HEK293 (cell line): ENCODE measurements at regions not wholly inside any gene's neighbourhood (a gene's known extent, or its start where the extent isn't known, plus 50 kb on each side); places are given as distances from the start of the nearest gene placed in this dataset.

Source experiments
- CTCF ChIA-PET: fragments of 350-600 bp; formaldehyde crosslinking; extraction: SDS; loops from one replicate; lab custom pipeline; 2021; ENCODE audit warnings: antibody characterized with exemption; lab: Yijun Ruan, JAX
- POLR2A ChIA-PET: fragments of 300-600 bp; formaldehyde crosslinking; extraction: SDS; loops from one replicate; lab custom pipeline; 2020; ENCODE audit warnings: antibody characterized with exemption, inconsistent platforms; lab: Yijun Ruan, JAX
- H3K27ac ChIP-seq: fragments of 200-500 bp; sonication (Bioruptor generic); 2 replicates; pipeline ENCODE4 v1.5.1; 2014; ENCODE audit warnings: low read depth, low read length, control low read depth, inconsistent platforms; ENCODE audit errors: extremely low read depth
- H3K36me3 ChIP-seq, 2 experiments: fragments of 200-500 bp in 1 of 2; sonication (Bioruptor generic) in 1 of 2; 1 replicate in 1 of 2; 2 replicates in 1 of 2; pipeline ENCODE4 v1.5.1; 2014 to 2017; ENCODE audit warnings: inconsistent platforms in 2 of 2, low read length in 2 of 2; ENCODE audit not compliant: control insufficient read depth in 2 of 2, insufficient read depth in 1 of 2
- H3K4me1 ChIP-seq: fragments of 200-500 bp; sonication (Bioruptor generic); 2 replicates; pipeline ENCODE4 v1.5.1; 2014; ENCODE audit warnings: mild to moderate bottlenecking, low read length, inconsistent platforms; ENCODE audit not compliant: control insufficient read depth, insufficient read depth
- H3K4me3 ChIP-seq: 2 replicates; pipeline ENCODE4 v1.5.1; 2011; ENCODE audit warnings: low read depth, mild to moderate bottlenecking, control low read depth, low read length, moderate library complexity
- H3K9me3 ChIP-seq: fragments of 200-500 bp; sonication (Bioruptor generic); 2 replicates; pipeline ENCODE4 v1.5.1; 2014; ENCODE audit warnings: low read depth, low read length, inconsistent platforms; ENCODE audit not compliant: control insufficient read depth, insufficient read depth
- ATF2 ChIP-seq: fragments of 450-650 bp; formaldehyde crosslinking; IDR thresholded peaks from 2 replicates; pipeline ENCODE4 v1.5.1; 2016; ENCODE audit warnings: missing biosample characterization, missing genetic modification characterization, low read depth
- BCL11A ChIP-seq: fragments of 450-650 bp; formaldehyde crosslinking; IDR thresholded peaks from 2 replicates; pipeline ENCODE4 v1.5.1; 2016; ENCODE audit warnings: low read depth, missing biosample characterization, missing genetic modification characterization
- GLI4 ChIP-seq: fragments of 450-650 bp; formaldehyde crosslinking; IDR thresholded peaks from 2 replicates; pipeline ENCODE4 v1.5.1; 2016; ENCODE audit warnings: missing biosample characterization, missing genetic modification characterization
- INSM2 ChIP-seq: fragments of 450-650 bp; formaldehyde crosslinking; IDR thresholded peaks from 2 replicates; pipeline ENCODE4 v1.5.1; 2016; ENCODE audit warnings: missing biosample characterization, missing genetic modification characterization
- KLF16 ChIP-seq: fragments of 450-650 bp; formaldehyde crosslinking; IDR thresholded peaks from 2 replicates; pipeline ENCODE4 v1.5.1; 2017; ENCODE audit warnings: missing biosample characterization, missing genetic modification characterization
- KLF8 ChIP-seq: fragments of 450-650 bp; formaldehyde crosslinking; IDR thresholded peaks from 2 replicates; pipeline ENCODE4 v1.5.1; 2016; ENCODE audit warnings: missing biosample characterization, missing genetic modification characterization
- KLF9 ChIP-seq: fragments of 450-650 bp; formaldehyde crosslinking; IDR thresholded peaks from 2 replicates; pipeline ENCODE4 v1.5.1; 2016; ENCODE audit warnings: missing biosample characterization, missing genetic modification characterization, low read depth
- MYNN ChIP-seq: fragments of 450-650 bp; formaldehyde crosslinking; IDR thresholded peaks from 2 replicates; pipeline ENCODE4 v1.5.1; 2016; ENCODE audit warnings: missing biosample characterization, missing genetic modification characterization, borderline replicate concordance
- RBAK ChIP-seq: fragments of 450-650 bp; formaldehyde crosslinking; IDR thresholded peaks from 2 replicates; pipeline ENCODE4 v1.5.1; 2016; ENCODE audit warnings: missing biosample characterization, missing genetic modification characterization
- REPIN1 ChIP-seq: fragments of 450-650 bp; formaldehyde crosslinking; IDR thresholded peaks from 2 replicates; pipeline ENCODE4 v1.5.1; 2017; ENCODE audit warnings: missing biosample characterization, missing genetic modification characterization, low read depth
- SP2 ChIP-seq: fragments of 450-650 bp; formaldehyde crosslinking; IDR thresholded peaks from 2 replicates; pipeline ENCODE4 v1.5.1; 2016; ENCODE audit warnings: missing biosample characterization, missing genetic modification characterization
- SP3 ChIP-seq: fragments of 450-650 bp; formaldehyde crosslinking; IDR thresholded peaks from 2 replicates; pipeline ENCODE4 v1.5.1; 2016; ENCODE audit warnings: missing biosample characterization, missing genetic modification characterization
- ZBTB21 ChIP-seq: fragments of 450-650 bp; formaldehyde crosslinking; IDR thresholded peaks from 2 replicates; pipeline ENCODE4 v1.5.1; 2017; ENCODE audit warnings: missing biosample characterization, missing genetic modification characterization
- ZEB2 ChIP-seq: fragments of 450-650 bp; formaldehyde crosslinking; IDR thresholded peaks from 2 replicates; pipeline ENCODE4 v1.5.1; 2016; ENCODE audit warnings: missing biosample characterization, missing genetic modification characterization
- ZFP41 ChIP-seq: fragments of 450-650 bp; formaldehyde crosslinking; IDR thresholded peaks from 2 replicates; pipeline ENCODE4 v1.5.1; 2016; ENCODE audit warnings: missing biosample characterization, missing genetic modification characterization, borderline replicate concordance
- ZNF202 ChIP-seq: fragments of 450-650 bp; formaldehyde crosslinking; IDR thresholded peaks from 2 replicates; pipeline ENCODE4 v1.5.1; 2016; ENCODE audit warnings: missing biosample characterization, missing genetic modification characterization, borderline replicate concordance
- ZNF221 ChIP-seq: fragments of 450-650 bp; formaldehyde crosslinking; IDR thresholded peaks from 2 replicates; pipeline ENCODE4 v1.5.1; 2017; ENCODE audit warnings: missing biosample characterization, missing genetic modification characterization, borderline replicate concordance
- ZNF266 ChIP-seq: fragments of 450-650 bp; formaldehyde crosslinking; IDR thresholded peaks from 2 replicates; pipeline ENCODE4 v1.5.1; 2016; ENCODE audit warnings: missing biosample characterization, missing genetic modification characterization, low read depth
- ZNF274 ChIP-seq, 2 experiments: fragments of 200-500 bp in 1 of 2; fragments of 450-650 bp in 1 of 2; sonication (Bioruptor generic) in 1 of 2; formaldehyde crosslinking in 1 of 2; IDR thresholded peaks; 2 replicates each; pipeline versions ENCODE4 v1.5.1 to v1.6.1; 2014 to 2016; ENCODE audit warnings: borderline replicate concordance in 1 of 2, inconsistent platforms in 1 of 2, low read length in 1 of 2, missing biosample characterization in 1 of 2, missing genetic modification characterization in 1 of 2
- ZNF335 ChIP-seq: fragments of 450-650 bp; formaldehyde crosslinking; conservative IDR thresholded peaks from 2 replicates; pipeline ENCODE4 v1.5.1; 2016; ENCODE audit warnings: missing biosample characterization, missing genetic modification characterization
- ZNF341 ChIP-seq: fragments of 450-650 bp; formaldehyde crosslinking; IDR thresholded peaks from 2 replicates; pipeline ENCODE4; 2016; ENCODE audit warnings: low read depth, missing biosample characterization, missing genetic modification characterization
- ZNF558 ChIP-seq: fragments of 450-650 bp; formaldehyde crosslinking; IDR thresholded peaks from 2 replicates; pipeline ENCODE4 v1.5.1; 2016; ENCODE audit warnings: missing biosample characterization, missing genetic modification characterization
- ZNF621 ChIP-seq: fragments of 450-650 bp; formaldehyde crosslinking; IDR thresholded peaks from 2 replicates; pipeline ENCODE4 v1.5.1; 2017; ENCODE audit warnings: missing biosample characterization, missing genetic modification characterization
- ZNF830 ChIP-seq: fragments of 450-650 bp; IDR thresholded peaks from 2 replicates; pipeline ENCODE4 v1.5.0; 2018; ENCODE audit warnings: missing biosample characterization, missing genetic modification characterization, low read depth, mild to moderate bottlenecking, moderate library complexity
- ZNF837 ChIP-seq: fragments of 450-650 bp; formaldehyde crosslinking; IDR thresholded peaks from 2 replicates; pipeline ENCODE4 v1.5.1; 2016; ENCODE audit warnings: missing biosample characterization, missing genetic modification characterization
- ZSCAN23 ChIP-seq: fragments of 450-650 bp; formaldehyde crosslinking; IDR thresholded peaks from 2 replicates; pipeline ENCODE4 v1.5.1; 2016; ENCODE audit warnings: missing biosample characterization, missing genetic modification characterization
- ZSCAN5A ChIP-seq: fragments of 450-650 bp; formaldehyde crosslinking; IDR thresholded peaks from 2 replicates; pipeline ENCODE4 v1.5.1; 2016; ENCODE audit warnings: missing biosample characterization, missing genetic modification characterization
- ZXDB ChIP-seq: fragments of 450-650 bp; formaldehyde crosslinking; IDR thresholded peaks from 2 replicates; pipeline ENCODE4 v1.5.1; 2016; ENCODE audit warnings: missing biosample characterization, missing genetic modification characterization

- POLR2A ChIA-PET: no interaction called here
- CTCF ChIA-PET: no interaction called here
- no peaks in the 10 kb centered on the region for H3K9me3 ChIP-seq
- no peaks in the 10 kb centered on the region for H3K36me3 ChIP-seq
- no peaks in the 10 kb centered on the region for H3K4me1 ChIP-seq
- no peak overlapping the region for H3K27ac ChIP-seq
- no peak overlapping the region for H3K4me3 ChIP-seq
- TF ChIP-seq ZSCAN5A (tag by site-specific recombination) (no peak), KLF9 (tag by site-specific recombination) (0 out of 2 replicates have a peak, but pooled peaks have one; percentile 16), ZNF341 (no peak)
These were observed 69.0 kb upstream of the CCN2 start for GRCh38 chr6:132020138-132020581.

GRCh38 chr6:132019586-132019985 is 68.4 kb upstream of the CCN2 start:
- no peaks in the 10 kb centered on the region for H3K36me3 ChIP-seq
- H3K4me3 ChIP-seq: no peak overlapping the region
- POLR2A ChIA-PET: no interaction called here
- no peaks in the 10 kb centered on the region for H3K9me3 ChIP-seq
- CTCF ChIA-PET: no interaction called here
- H3K27ac ChIP-seq: no peak overlapping the region
- no peaks in the 10 kb centered on the region for H3K4me1 ChIP-seq
- TF ChIP-seq ZNF335 (tag by site-specific recombination) (no peak), RBAK (tag by site-specific recombination) (no peak), ZNF274 (IDR thresholded peaks at IDR 0.05; ENCODE audit: low read length) (no peak), ZNF274 (tag by site-specific recombination; IDR thresholded peaks at IDR 0.05; ENCODE audit: borderline replicate concordance) (no peak), BCL11A (tag by site-specific recombination) (no peak), KLF16 (tag by site-specific recombination) (no peak), ZNF830 (tag by site-specific recombination) (no peak), ZNF266 (no peak), KLF8 (tag by site-specific recombination) (no peak), ZNF621 (tag by site-specific recombination) (no peak), ZFP41 (tag by site-specific recombination) (no peak), SP2 (no peak), ZNF202 (tag by site-specific recombination) (no peak), SP3 (tag by site-specific recombination) (no peak), ZBTB21 (tag by site-specific recombination) (no peak), INSM2 (no peak)
- TF ChIP-seq, all 188 proteins: peak for 0

GRCh38 chr6:132017942-132018341 is 66.8 kb upstream of the CCN2 start:
- ChIA-PET CTCF (interaction anchor here (0.6 kb wide), 1 partner anchor 9 kb away, joined by 3 read pairs; no protein-coding TSS in a partner anchor), POLR2A (no interaction called here)
- Histone ChIP-seq H3K4me3 (no peak overlapping the region), H3K9me3 (no peaks in the 10 kb centered on the region), H3K4me1 (no peaks in the 10 kb centered on the region), H3K36me3 (no peaks in the 10 kb centered on the region), H3K27ac (no peak overlapping the region)
- TF ChIP-seq ZNF221 (tag by site-specific recombination) (no peak), GLI4 (tag by site-specific recombination) (no peak), ZXDB (tag by site-specific recombination) (no peak), ZNF837 (no peak), REPIN1 (tag by site-specific recombination) (no peak), ZSCAN5A (tag by site-specific recombination) (no peak), ZNF274 (IDR thresholded peaks at IDR 0.05; ENCODE audit: low read length) (no peak), ZNF274 (tag by site-specific recombination; IDR thresholded peaks at IDR 0.05; ENCODE audit: borderline replicate concordance) (no peak), SP2 (no peak), ZEB2 (tag by site-specific recombination) (no peak), ZSCAN23 (tag by site-specific recombination) (no peak), ZNF558 (tag by site-specific recombination) (no peak), ATF2 (no peak), MYNN (no peak)
